IMR-90 (cell line): ENCODE measurements at regions not wholly inside any gene's neighbourhood (a gene's known extent, or its start where the extent isn't known, plus 50 kb on each side); places are given as distances from the start of the nearest gene placed in this dataset.

ENCODE experiments used
- BHLHE40 ChIP-seq: fragments of 150-350 bp; IDR thresholded peaks from 2 replicates; pipeline ENCODE4 v1.6.1; 2016; ENCODE audit warnings: mild to moderate bottlenecking, low read depth, low read length
- CTCF ChIP-seq: conservative IDR thresholded peaks from 2 replicates; pipeline ENCODE4 v1.5.1; 2012; ENCODE audit warnings: mild to moderate bottlenecking, low read depth, low read length, improper control_type of control experiment
- FOS ChIP-seq: fragments of 150-350 bp; IDR thresholded peaks from 2 replicates; pipeline ENCODE4 v1.6.1; 2016; ENCODE audit warnings: low read depth, low read length
- MAFK ChIP-seq: IDR thresholded peaks from 2 replicates; pipeline ENCODE4 v1.6.1; 2012; ENCODE audit warnings: low read depth, low read length, improper control_type of control experiment
- MXI1 ChIP-seq: IDR thresholded peaks from 2 replicates; pipeline ENCODE4 v1.6.1; 2012; ENCODE audit warnings: low read depth, mild to moderate bottlenecking, low read length, moderate library complexity, borderline replicate concordance
- POLR2A ChIP-seq: IDR thresholded peaks from 2 replicates; pipeline ENCODE4 v1.6.1; 2012; ENCODE audit warnings: mild to moderate bottlenecking, low read depth, low read length
- RAD21 ChIP-seq: IDR thresholded peaks from 2 replicates; pipeline ENCODE4 v1.6.1; 2012; ENCODE audit warnings: low read length, improper control_type of control experiment
- USF2 ChIP-seq: fragments of 150-350 bp; IDR thresholded peaks from 2 replicates; pipeline ENCODE4 v1.6.1; 2017; ENCODE audit warnings: mild to moderate bottlenecking, antibody characterized with exemption, low read length, low read depth

GRCh38 chr6:14692208-14692607 is 553.7 kb upstream of the JARID2 start:
- TF ChIP-seq CTCF (no peak), BHLHE40 (no peak), POLR2A (no peak), MXI1 (no peak), USF2 (no peak), FOS (no peak), MAFK (no peak), RAD21 (no peak)
